ENCODE measurements at regions not wholly inside any gene's neighbourhood (a gene's known extent, or its start where the extent isn't known, plus 50 kb on each side); places are given as distances from the start of the nearest gene placed in this dataset.

- TF ChIP-seq CTCF (IDR thresholded peaks at IDR 0.05; ENCODE audit: low read depth, low read length, poor library complexity, severe bottlenecking) (no peak), EZH2phosphoT487 (IDR thresholded peaks at IDR 0.05; ENCODE audit: borderline replicate concordance, low read length) (no peak)
- no peaks in the 10 kb centered on the region for H3F3A ChIP-seq (ENCODE audit: control insufficient read depth, insufficient read depth)
- H3K27ac ChIP-seq (ENCODE audit: low read depth, low read length): no peak overlapping the region
- H3K9me2 ChIP-seq (replicated peaks; ENCODE audit: control insufficient read depth, low read length): no peaks in the 10 kb centered on the region
- no peaks in the 10 kb centered on the region for H3K9me3 ChIP-seq (ENCODE audit: control insufficient read depth, insufficient read depth, low read length)
- peaks cover 26% of the 10 kb centered on the region for H3K27me3 ChIP-seq (ENCODE audit: control insufficient read depth, low read length)
- H3K4me2 ChIP-seq (ENCODE audit: low read length): no peak overlapping the region
- no peaks in the 10 kb centered on the region for H3K36me3 ChIP-seq (ENCODE audit: control insufficient read depth, low read length)
- H3K79me2 ChIP-seq (ENCODE audit: control insufficient read depth, low read length): no peaks in the 10 kb centered on the region
- peaks cover 13% of the 10 kb centered on the region for H3K4me1 ChIP-seq (ENCODE audit: control insufficient read depth, low read length)
- H3K4me3 ChIP-seq (ENCODE audit: low read length): no peak overlapping the region
- no peaks in the 10 kb centered on the region for H4K20me1 ChIP-seq (ENCODE audit: control insufficient read depth, insufficient read depth, low read depth, low read length)
Measured at GRCh38 chr13:99907038-99907437, 64.5 kb downstream of the ZIC5 start.

GRCh38 chr13:99905814-99906213 lies 65.8 kb downstream of the ZIC5 start:
- Histone ChIP-seq H3K4me3 (ENCODE audit: low read length) (no peak overlapping the region), H3K27me3 (ENCODE audit: control insufficient read depth, low read length) (peaks cover 15% of the 10 kb centered on the region), H3K4me2 (ENCODE audit: low read length) (no peak overlapping the region), H3K9me2 (replicated peaks; ENCODE audit: control insufficient read depth, low read length) (no peaks in the 10 kb centered on the region), H3K79me2 (ENCODE audit: control insufficient read depth, low read length) (no peaks in the 10 kb centered on the region), H3K9me3 (ENCODE audit: control insufficient read depth, insufficient read depth, low read length) (no peaks in the 10 kb centered on the region), H3K4me1 (ENCODE audit: control insufficient read depth, low read length) (peaks cover 13% of the 10 kb centered on the region), H3F3A (ENCODE audit: control insufficient read depth, insufficient read depth) (no peaks in the 10 kb centered on the region), H4K20me1 (ENCODE audit: control insufficient read depth, insufficient read depth, low read depth, low read length) (no peaks in the 10 kb centered on the region), H3K36me3 (ENCODE audit: control insufficient read depth, low read length) (no peaks in the 10 kb centered on the region), H3K27ac (ENCODE audit: low read depth, low read length) (no peak overlapping the region)
- TF ChIP-seq EZH2phosphoT487 (IDR thresholded peaks at IDR 0.05; ENCODE audit: borderline replicate concordance, low read length): no peak
- TF ChIP-seq CTCF (IDR thresholded peaks at IDR 0.05; ENCODE audit: low read depth, low read length, poor library complexity, severe bottlenecking): no peak

GRCh38 chr13:99905224-99905623 lies 66.3 kb downstream of the ZIC5 start:
- H3K27ac ChIP-seq (ENCODE audit: low read depth, low read length): no peak overlapping the region
- no peaks in the 10 kb centered on the region for H3K79me2 ChIP-seq (ENCODE audit: control insufficient read depth, low read length)
- peaks cover 13% of the 10 kb centered on the region for H3K4me1 ChIP-seq (ENCODE audit: control insufficient read depth, low read length)
- no peaks in the 10 kb centered on the region for H4K20me1 ChIP-seq (ENCODE audit: control insufficient read depth, insufficient read depth, low read depth, low read length)
- H3K36me3 ChIP-seq (ENCODE audit: control insufficient read depth, low read length): no peaks in the 10 kb centered on the region
- no peaks in the 10 kb centered on the region for H3K9me2 ChIP-seq (replicated peaks; ENCODE audit: control insufficient read depth, low read length)
- no peak for TF ChIP-seq EZH2phosphoT487 (IDR thresholded peaks at IDR 0.05; ENCODE audit: borderline replicate concordance, low read length)
- no peak for TF ChIP-seq CTCF (IDR thresholded peaks at IDR 0.05; ENCODE audit: low read depth, low read length, poor library complexity, severe bottlenecking)
- H3K4me3 ChIP-seq (ENCODE audit: low read length): no peak overlapping the region
- H3K4me2 ChIP-seq (ENCODE audit: low read length): peak overlapping the region; percentile 20
- no peaks in the 10 kb centered on the region for H3F3A ChIP-seq (ENCODE audit: control insufficient read depth, insufficient read depth)
- no peaks in the 10 kb centered on the region for H3K9me3 ChIP-seq (ENCODE audit: control insufficient read depth, insufficient read depth, low read length)
- peaks cover 14% of the 10 kb centered on the region for H3K27me3 ChIP-seq (ENCODE audit: control insufficient read depth, low read length)

DNA sequence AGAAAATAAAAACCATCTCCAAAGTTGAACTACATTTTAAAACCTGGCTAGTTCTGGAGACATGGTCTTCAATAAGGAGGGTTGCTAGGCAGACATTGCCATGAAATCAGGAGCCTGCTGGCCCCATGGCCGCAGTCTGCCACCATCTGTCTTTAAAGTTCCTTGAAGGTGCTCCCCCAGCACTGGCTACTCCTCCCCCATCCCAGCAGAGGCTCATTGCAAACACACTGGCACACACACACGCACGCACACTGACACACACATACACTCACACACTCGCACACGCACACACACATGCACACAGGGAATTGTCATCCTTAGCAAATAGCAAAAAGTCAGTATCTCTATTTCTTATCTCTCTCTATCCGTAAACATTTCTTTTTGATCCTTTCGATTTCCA lies 68.4 kb downstream of the ZIC5 start:
- Histone ChIP-seq H3K9me2 (replicated peaks; ENCODE audit: control insufficient read depth, low read length) (no peaks in the 10 kb centered on the region), H3K36me3 (ENCODE audit: control insufficient read depth, low read length) (no peaks in the 10 kb centered on the region), H3K27ac (ENCODE audit: low read depth, low read length) (no peak overlapping the region), H3K27me3 (ENCODE audit: control insufficient read depth, low read length) (peaks cover 1% of the 10 kb centered on the region), H3F3A (ENCODE audit: control insufficient read depth, insufficient read depth) (no peaks in the 10 kb centered on the region), H3K79me2 (ENCODE audit: control insufficient read depth, low read length) (no peaks in the 10 kb centered on the region), H4K20me1 (ENCODE audit: control insufficient read depth, insufficient read depth, low read depth, low read length) (no peaks in the 10 kb centered on the region), H3K4me3 (ENCODE audit: low read length) (no peak overlapping the region), H3K4me2 (ENCODE audit: low read length) (no peak overlapping the region), H3K4me1 (ENCODE audit: control insufficient read depth, low read length) (peaks cover 13% of the 10 kb centered on the region), H3K9me3 (ENCODE audit: control insufficient read depth, insufficient read depth, low read length) (no peaks in the 10 kb centered on the region)
- TF ChIP-seq CTCF (IDR thresholded peaks at IDR 0.05; ENCODE audit: low read depth, low read length, poor library complexity, severe bottlenecking) (no peak), EZH2phosphoT487 (IDR thresholded peaks at IDR 0.05; ENCODE audit: borderline replicate concordance, low read length) (no peak)
